ENCODE measurements at regions not wholly inside any gene's neighbourhood (a gene's known extent, or its start where the extent isn't known, plus 50 kb on each side); places are given as distances from the start of the nearest gene placed in this dataset.

DNA sequence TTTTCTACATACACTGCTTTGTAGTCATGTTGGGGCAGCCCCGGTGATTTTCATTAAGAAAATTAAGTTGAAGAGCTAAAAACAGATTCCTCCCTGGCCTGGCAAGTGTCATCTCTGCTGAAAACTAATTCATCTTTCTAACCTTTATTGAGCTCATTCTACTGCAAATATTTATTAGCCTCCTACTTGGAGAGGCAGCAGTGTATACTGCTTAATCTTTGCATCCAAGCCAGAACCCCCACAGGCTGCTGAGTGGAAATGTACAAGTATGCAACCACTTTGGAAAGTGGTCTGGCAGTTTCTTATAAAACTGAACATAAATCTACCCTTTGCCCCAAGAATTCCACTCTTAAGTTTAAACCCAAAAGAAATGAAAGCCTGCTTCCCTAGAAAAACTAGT is 223.4 kb downstream of the DRD1 start:
- peaks cover 4% of the 10 kb centered on the region for H3K27me3 Mint-ChIP-seq (ENCODE audit: insufficient read depth)
- DNase-seq, result no peak
- Histone ChIP-seq H3K27ac (ENCODE audit: low read depth, low read length) (no peak overlapping the region), H3K4me1 (ENCODE audit: control insufficient read depth, insufficient read depth, low read length) (no peaks in the 10 kb centered on the region), H3K36me3 (ENCODE audit: control insufficient read depth, insufficient read depth, low read length) (no peaks in the 10 kb centered on the region), H3K4me3 (ENCODE audit: low read length) (no peak overlapping the region), H3K9ac (ENCODE audit: extremely low read depth, low read length, poor library complexity, severe bottlenecking) (no peak overlapping the region), H3K27me3 (ENCODE audit: control insufficient read depth, insufficient read depth, low read length, poor library complexity, severe bottlenecking) (no peaks in the 10 kb centered on the region), H3K9me3 (ENCODE audit: control insufficient read depth, low read length) (no peaks in the 10 kb centered on the region)
- TF ChIP-seq, protein P1, sequence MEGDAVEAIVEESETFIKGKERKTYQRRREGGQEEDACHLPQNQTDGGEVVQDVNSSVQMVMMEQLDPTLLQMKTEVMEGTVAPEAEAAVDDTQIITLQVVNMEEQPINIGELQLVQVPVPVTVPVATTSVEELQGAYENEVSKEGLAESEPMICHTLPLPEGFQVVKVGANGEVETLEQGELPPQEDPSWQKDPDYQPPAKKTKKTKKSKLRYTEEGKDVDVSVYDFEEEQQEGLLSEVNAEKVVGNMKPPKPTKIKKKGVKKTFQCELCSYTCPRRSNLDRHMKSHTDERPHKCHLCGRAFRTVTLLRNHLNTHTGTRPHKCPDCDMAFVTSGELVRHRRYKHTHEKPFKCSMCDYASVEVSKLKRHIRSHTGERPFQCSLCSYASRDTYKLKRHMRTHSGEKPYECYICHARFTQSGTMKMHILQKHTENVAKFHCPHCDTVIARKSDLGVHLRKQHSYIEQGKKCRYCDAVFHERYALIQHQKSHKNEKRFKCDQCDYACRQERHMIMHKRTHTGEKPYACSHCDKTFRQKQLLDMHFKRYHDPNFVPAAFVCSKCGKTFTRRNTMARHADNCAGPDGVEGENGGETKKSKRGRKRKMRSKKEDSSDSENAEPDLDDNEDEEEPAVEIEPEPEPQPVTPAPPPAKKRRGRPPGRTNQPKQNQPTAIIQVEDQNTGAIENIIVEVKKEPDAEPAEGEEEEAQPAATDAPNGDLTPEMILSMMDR (conservative IDR thresholded peaks at IDR 0.05), result no peak
- no peaks in the 10 kb centered on the region for H3K9me3 Mint-ChIP-seq
- H3K27ac Mint-ChIP-seq, result no peak overlapping the region
- no peak overlapping the region for H3K4me3 Mint-ChIP-seq
- no peaks in the 10 kb centered on the region for H3K36me3 Mint-ChIP-seq (ENCODE audit: low read depth)
- peaks cover 5% of the 10 kb centered on the region for H3K4me1 Mint-ChIP-seq
- WGBS, 2 experiments (ENCODE audit: insufficient coverage in 1 of 2, insufficient read length in 1 of 2), result 94% methylated on average over 1 of the region's 1 CpG; no CpG with 5 or more reads in 1 of the 2 experiments

GRCh38 chr5:175219366-175219765 is 224.6 kb downstream of the DRD1 start:
- H3K36me3 Mint-ChIP-seq (ENCODE audit: low read depth), result no peaks in the 10 kb centered on the region

DNA sequence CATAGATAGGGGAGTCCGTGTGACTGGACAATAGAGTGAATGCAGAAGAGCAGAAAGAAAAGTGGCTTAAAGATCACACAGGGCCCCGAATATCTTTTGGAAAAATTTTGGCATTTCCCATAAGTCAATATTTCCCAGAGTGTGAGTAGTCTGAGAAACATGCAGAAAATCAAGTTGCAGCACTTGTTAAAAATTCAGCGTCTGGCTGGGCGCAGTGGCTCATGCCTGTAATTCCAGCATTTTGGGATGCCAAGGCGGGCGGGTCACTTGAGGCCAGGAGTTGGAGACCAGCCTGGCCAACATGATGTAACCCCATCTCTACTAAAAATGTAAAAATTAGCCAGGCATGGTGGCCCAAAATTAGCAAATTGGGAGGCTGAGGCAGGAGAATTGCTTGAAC is 227.0 kb downstream of the DRD1 start:
- H3K9me3 ChIP-seq (ENCODE audit: control insufficient read depth, low read length), result no peaks in the 10 kb centered on the region
- H3K4me1 ChIP-seq (ENCODE audit: control insufficient read depth, insufficient read depth, low read length), result no peaks in the 10 kb centered on the region
- H3K4me3 Mint-ChIP-seq, result no peak overlapping the region
- no peaks in the 10 kb centered on the region for H3K9me3 Mint-ChIP-seq
- H3K4me3 ChIP-seq (ENCODE audit: low read length), result no peak overlapping the region
- no peak for DNase-seq
- peaks cover 6% of the 10 kb centered on the region for H3K4me1 Mint-ChIP-seq
- H3K27me3 ChIP-seq (ENCODE audit: control insufficient read depth, insufficient read depth, low read length, poor library complexity, severe bottlenecking), result no peaks in the 10 kb centered on the region
- no peaks in the 10 kb centered on the region for H3K36me3 Mint-ChIP-seq (ENCODE audit: low read depth)
- H3K9ac ChIP-seq (ENCODE audit: extremely low read depth, low read length, poor library complexity, severe bottlenecking), result no peak overlapping the region
- 82 to 91% methylated on average over 5 to 6 of the region's 6 CpGs for WGBS, 2 experiments (ENCODE audit: insufficient coverage in 1 of 2, insufficient read length in 1 of 2)
- H3K36me3 ChIP-seq (ENCODE audit: control insufficient read depth, insufficient read depth, low read length), result no peaks in the 10 kb centered on the region
- TF ChIP-seq, protein P1 (conservative IDR thresholded peaks at IDR 0.05), result no peak
- peaks cover 8% of the 10 kb centered on the region for H3K27me3 Mint-ChIP-seq (ENCODE audit: insufficient read depth)
- H3K27ac Mint-ChIP-seq, result no peak overlapping the region
- H3K27ac ChIP-seq (ENCODE audit: low read depth, low read length), result no peak overlapping the region

More at GRCh38 chr5:175219366-175219765, 224.6 kb downstream of the DRD1 start:
- peaks cover 2% of the 10 kb centered on the region for H3K4me1 Mint-ChIP-seq
- H3K27ac Mint-ChIP-seq, result no peak overlapping the region
- H3K4me3 Mint-ChIP-seq, result no peak overlapping the region
- 94% methylated on average over 2 of the region's 2 CpGs; no CpG with 5 or more reads in 1 of the 2 experiments for WGBS, 2 experiments (ENCODE audit: insufficient coverage in 1 of 2, insufficient read length in 1 of 2)
- peaks cover 4% of the 10 kb centered on the region for H3K27me3 Mint-ChIP-seq (ENCODE audit: insufficient read depth)
- H3K27ac ChIP-seq (ENCODE audit: low read depth, low read length), result no peak overlapping the region
- no peaks in the 10 kb centered on the region for H3K36me3 ChIP-seq (ENCODE audit: control insufficient read depth, insufficient read depth, low read length)
- H3K9me3 Mint-ChIP-seq, result no peaks in the 10 kb centered on the region
- H3K4me1 ChIP-seq (ENCODE audit: control insufficient read depth, insufficient read depth, low read length), result no peaks in the 10 kb centered on the region
- H3K4me3 ChIP-seq (ENCODE audit: low read length), result no peak overlapping the region
- TF ChIP-seq, protein P1 (conservative IDR thresholded peaks at IDR 0.05), result no peak
- H3K27me3 ChIP-seq (ENCODE audit: control insufficient read depth, insufficient read depth, low read length, poor library complexity, severe bottlenecking), result no peaks in the 10 kb centered on the region
- DNase-seq, result no peak
- no peak overlapping the region for H3K9ac ChIP-seq (ENCODE audit: extremely low read depth, low read length, poor library complexity, severe bottlenecking)
- no peaks in the 10 kb centered on the region for H3K9me3 ChIP-seq (ENCODE audit: control insufficient read depth, low read length)

All from endodermal cell (in vitro differentiated cells).